ENCODE measurements at regions not wholly inside any gene's neighbourhood (a gene's known extent, or its start where the extent isn't known, plus 50 kb on each side); places are given as distances from the start of the nearest gene placed in this dataset.

- no peak for DNase-seq (ENCODE audit: low read depth in 3 of 3)
Observed at GRCh38 chr11:8323161-8323935, 59.7 kb upstream of the LMO1 start.

GRCh38 chr11:8321876-8322275, 58.2 kb upstream of the LMO1 start:
- no peak for DNase-seq (ENCODE audit: low read depth in 3 of 3)

GRCh38 chr11:8320076-8320475, 56.4 kb upstream of the LMO1 start:
- DNase-seq (ENCODE audit: low read depth in 3 of 3) = no peak

DNA sequence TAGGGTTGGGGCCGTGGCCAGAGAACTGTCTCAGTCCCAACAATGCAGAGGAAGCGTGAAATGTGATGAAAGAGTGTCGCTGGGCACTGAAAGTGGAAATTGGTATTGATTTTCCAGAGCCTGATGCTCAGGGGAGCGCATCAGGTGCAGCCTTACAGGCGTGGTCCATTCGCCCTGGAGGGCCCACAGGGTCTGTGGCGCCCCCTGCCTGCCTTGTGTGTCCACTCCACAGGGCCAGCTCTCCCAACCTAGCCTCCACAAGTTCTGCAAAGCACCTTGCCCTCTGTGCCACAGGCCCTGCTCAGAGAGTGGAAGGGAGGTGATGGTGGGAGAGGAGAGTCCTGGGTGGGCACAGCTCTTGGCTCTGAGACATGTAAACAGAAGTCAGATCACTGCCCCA, 54.9 kb upstream of the LMO1 start:
- DNase-seq (ENCODE audit: low read depth in 3 of 3) = no peak

DNA sequence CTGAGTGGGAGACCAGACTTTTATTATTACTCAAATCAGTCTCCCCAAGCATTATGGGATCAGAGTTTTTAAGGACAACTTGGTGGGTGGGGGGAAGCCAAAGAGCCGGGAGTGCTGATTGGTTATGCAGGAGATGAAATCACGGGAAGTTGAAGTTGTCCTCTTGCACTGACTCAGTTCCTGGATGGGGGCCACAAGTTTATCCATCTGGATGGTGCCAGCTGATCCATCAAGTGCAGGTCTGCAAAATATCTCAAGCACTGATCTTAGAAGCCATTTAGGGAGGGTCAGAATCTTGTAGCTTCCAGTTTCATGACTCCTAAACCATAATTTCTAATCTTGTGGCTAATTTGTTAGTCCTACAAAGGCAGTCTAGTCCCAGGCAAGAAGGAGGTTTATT, 53.5 kb upstream of the LMO1 start:
- no peak for DNase-seq (ENCODE audit: low read depth in 3 of 3)

GRCh38 chr11:8315954-8316353, 52.3 kb upstream of the LMO1 start:
- no peak for DNase-seq (ENCODE audit: low read depth in 3 of 3)

GRCh38 chr11:8315463-8315862, 51.8 kb upstream of the LMO1 start:
- DNase-seq (ENCODE audit: low read depth in 3 of 3) = no peak

DNA sequence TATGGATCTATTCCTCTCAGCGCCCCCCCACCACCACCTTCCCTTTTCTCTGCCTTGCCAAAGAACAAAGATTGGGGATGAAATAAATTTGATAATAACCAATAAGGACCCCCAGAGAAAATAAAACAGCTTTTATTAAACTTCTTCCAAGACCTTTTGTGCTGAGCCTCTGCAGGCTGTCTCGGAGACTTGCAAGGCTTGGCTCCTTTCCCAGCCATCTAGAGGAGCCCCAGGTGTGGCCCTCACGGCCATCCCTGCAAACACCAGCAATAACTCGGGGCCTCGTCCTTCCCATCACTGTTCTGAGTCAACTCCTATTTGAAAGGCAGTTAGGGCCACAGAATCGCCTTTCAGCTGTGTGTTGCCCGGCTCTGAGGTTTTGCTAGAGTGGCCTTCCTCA, 51.2 kb upstream of the LMO1 start:
- DNase-seq (ENCODE audit: low read depth in 3 of 3) = no peak

DNA sequence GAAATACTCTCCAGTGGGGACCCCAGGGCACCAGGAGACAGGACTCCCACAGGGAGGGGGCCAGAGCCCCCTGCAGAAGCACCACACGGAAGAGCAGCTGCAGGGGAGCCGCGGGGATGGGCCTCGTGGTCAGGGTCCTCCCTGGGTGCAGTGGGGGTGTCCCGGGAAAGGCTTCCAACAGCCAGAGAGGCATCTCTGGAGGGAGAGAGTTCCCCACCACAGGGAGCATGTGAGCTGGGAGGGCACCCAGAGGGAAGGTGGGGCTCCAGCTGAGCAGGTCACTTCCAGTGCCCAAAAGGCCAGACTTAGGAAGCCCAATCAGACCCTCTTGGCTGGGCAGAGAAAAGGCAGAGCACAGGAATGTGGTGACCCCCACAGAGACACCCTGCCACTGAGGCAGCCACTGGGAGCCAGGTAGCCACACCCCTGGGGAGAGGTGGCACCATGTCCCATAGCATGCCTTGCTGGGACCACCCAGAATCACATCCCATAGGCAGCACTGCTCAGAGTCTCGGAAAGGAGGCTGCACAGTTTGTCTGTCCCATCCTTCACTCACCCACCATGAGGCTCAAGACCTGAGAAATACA, 49.9 kb upstream of the LMO1 start:
- no peak for DNase-seq (ENCODE audit: low read depth in 3 of 3)

Measured in stimulated activated CD4-positive, alpha-beta T cell treated with anti-CD3 and anti-CD28 coated beads, TNF-alpha, amount 100 ng/mL, for 24 hours (primary cell).